K562 (cell line): ENCODE measurements at regions not wholly inside any gene's neighbourhood (a gene's known extent, or its start where the extent isn't known, plus 50 kb on each side); places are given as distances from the start of the nearest gene placed in this dataset.

ENCODE experiments used
- ATAC-seq: fragments of 200-7000 bp; cut with Tn5 transposase; 3 replicates; pipeline ENCODE4 v1.9.1; 2020; ENCODE audit warnings: moderate library complexity
- BruUV-seq: library from RNA; stranded (reverse); fragments of 400-500 nt; replicated peaks from 2 replicates; lab custom pipeline; 2021; lab: Mats Ljungman, UMichigan
- CTCF ChIA-PET: fragments of 300-600 bp; formaldehyde crosslinking; extraction: SDS; loops from one replicate; lab custom pipeline; 2021; ENCODE audit warnings: low intra/inter-chr PET ratio; lab: Yijun Ruan, JAX
- POLR2A ChIA-PET: fragments of 300-600, 350-650 bp; sonication (Branson Sonifier 250); formaldehyde crosslinking; extraction: SDS; loops from one replicate; lab custom pipeline; 2021; ENCODE audit warnings: antibody characterized with exemption, inconsistent platforms; lab: Yijun Ruan, JAX
- DNase-seq, 4 experiments: peaks; one replicate each; pipeline versions ENCODE4 v3.0.0 to v3.0.0-alpha.2; 2011 to 2018; ENCODE audit warnings: low spot score in 3 of 4, mixed read lengths in 3 of 4; ENCODE audit errors: extremely low read depth in 1 of 4
- FAIRE-seq: peaks from 2 replicates; lab custom pipeline; 2011; peaks lifted over from hg19 to GRCh38; lab: Jason Lieb, UNC
- H2AFZ ChIP-seq: 2 replicates; pipeline ENCODE4 v1.6.0; 2011; ENCODE audit warnings: low read depth, low read length, control low read depth, inconsistent platforms
- H3K27ac ChIP-seq: fragments of 200-600 bp; 3 replicates; pipeline ENCODE4 v1.8.0; 2011; ENCODE audit warnings: low read depth, mild to moderate bottlenecking, control low read depth, inconsistent platforms, low read length, moderate library complexity, mixed read lengths; ENCODE audit errors: extremely low read depth
- H3K27me3 ChIP-seq, 2 experiments: fragments of 300-600 bp in 1 of 2; 2 replicates in 1 of 2; 3 replicates in 1 of 2; pipeline versions ENCODE4 v1.6.0 to v1.8.0; 2011; ENCODE audit warnings: inconsistent platforms in 2 of 2, low read length in 2 of 2, mild to moderate bottlenecking in 1 of 2, mixed read lengths in 1 of 2, moderate library complexity in 1 of 2; ENCODE audit not compliant: control insufficient read depth in 2 of 2, insufficient read depth in 2 of 2
- H3K36me3 ChIP-seq: fragments of 300-600 bp; 3 replicates; pipeline ENCODE4 v1.8.0; 2011; ENCODE audit warnings: mild to moderate bottlenecking, low read length, inconsistent platforms; ENCODE audit not compliant: control insufficient read depth, insufficient read depth
- H3K4me1 ChIP-seq, 2 experiments: fragments of 200-600 bp in 1 of 2; replicated peaks in 1 of 2; 2 replicates in 1 of 2; 3 replicates in 1 of 2; pipeline versions ENCODE4 v1.5.1 to v1.8.0; 2011; ENCODE audit warnings: inconsistent platforms in 2 of 2, low read length in 2 of 2, mild to moderate bottlenecking in 1 of 2, mixed read lengths in 1 of 2, moderate library complexity in 1 of 2; ENCODE audit not compliant: control insufficient read depth in 2 of 2, insufficient read depth in 2 of 2
- H3K4me2 ChIP-seq: 2 replicates; pipeline ENCODE4 v1.6.1; 2011; ENCODE audit warnings: low read length, control low read depth, inconsistent platforms, mixed read lengths; ENCODE audit not compliant: insufficient read depth
- H3K4me3 ChIP-seq: fragments of 200-600 bp; sonication (generic), shearing (Covaris generic); 2 replicates; pipeline ENCODE4 v1.5.1; 2016; ENCODE audit warnings: control low read depth, inconsistent platforms
- H3K79me2 ChIP-seq: fragments of 200-600 bp; 3 replicates; pipeline ENCODE4 v1.8.0; 2011; ENCODE audit warnings: low read length, inconsistent platforms; ENCODE audit not compliant: control insufficient read depth, insufficient read depth
- H3K9ac ChIP-seq, 2 experiments: 2 replicates each; pipeline versions ENCODE4 v1.6.0 to v1.6.1; 2011; ENCODE audit warnings: low read depth in 2 of 2, low read length in 2 of 2, control low read depth in 1 of 2, inconsistent platforms in 1 of 2, mild to moderate bottlenecking in 1 of 2, mixed read lengths in 1 of 2; ENCODE audit not compliant: insufficient read depth in 1 of 2
- H3K9me1 ChIP-seq: one replicate; pipeline ENCODE4 v1.6.0; 2011; ENCODE audit warnings: inconsistent platforms, mild to moderate bottlenecking, low read length, moderate library complexity; ENCODE audit not compliant: control insufficient read depth, insufficient read depth
- H3K9me3 ChIP-seq: replicated peaks from 2 replicates; pipeline ENCODE4 v1.5.1; 2011; ENCODE audit warnings: low read depth, low read length, inconsistent platforms; ENCODE audit not compliant: control insufficient read depth, insufficient read depth
- H4K20me1 ChIP-seq: replicated peaks from 2 replicates; pipeline ENCODE4 v1.6.1; 2011; ENCODE audit warnings: low read length, inconsistent platforms, mixed read lengths; ENCODE audit not compliant: control insufficient read depth, insufficient read depth
- CBFA2T2 ChIP-seq: fragments of 450-650 bp; conservative IDR thresholded peaks from 2 replicates; pipeline ENCODE4 v1.6.1; 2017; ENCODE audit warnings: mild to moderate bottlenecking
- CBFA2T3 ChIP-seq: fragments of 450-650 bp; IDR thresholded peaks from 2 replicates; pipeline ENCODE4 v1.6.1; 2017
- EP300 ChIP-seq: IDR thresholded peaks from 2 replicates; pipeline ENCODE4 v1.6.1; 2012; ENCODE audit warnings: low read length, improper control_type of control experiment
- GTF2F1 ChIP-seq: IDR thresholded peaks from 2 replicates; pipeline ENCODE4 v1.6.1; 2011; ENCODE audit warnings: low read depth, low read length, improper control_type of control experiment
- KLF10 ChIP-seq: fragments of 250-450 bp; sonication (Bioruptor Pico); IDR thresholded peaks from 2 replicates; pipeline ENCODE4 v1.6.1; 2021; ENCODE audit warnings: matching md5 sums
- MAFG ChIP-seq: fragments of 450-650 bp; conservative IDR thresholded peaks from 2 replicates; pipeline ENCODE4 v1.6.1; 2016; ENCODE audit warnings: missing genetic modification characterization, missing compliant biosample characterization
- MAZ ChIP-seq, 2 experiments: fragments of 450-650 bp in 1 of 2; sonication (generic) in 1 of 2; formaldehyde crosslinking; IDR thresholded peaks in 1 of 2; conservative IDR thresholded peaks in 1 of 2; 2 replicates each; pipeline versions ENCODE4 v1.4.0 to v1.5.0; 2020; ENCODE audit warnings: mild to moderate bottlenecking in 1 of 2, missing genetic modification reagents in 1 of 2
- MYC ChIP-seq, 2 experiments: fragments of 250-450 bp in 1 of 2; sonication (Bioruptor Pico) in 1 of 2; IDR thresholded peaks; 2 replicates each; pipeline versions ENCODE4 v1.5.1 to v1.6.1; 2012 to 2021; ENCODE audit warnings: low read depth in 2 of 2, borderline replicate concordance in 1 of 2, improper control_type of control experiment in 1 of 2, low read length in 1 of 2, mild to moderate bottlenecking in 1 of 2, moderate library complexity in 1 of 2
- NRF1 ChIP-seq, 2 experiments: fragments of 450-650 bp; IDR thresholded peaks in 1 of 2; conservative IDR thresholded peaks in 1 of 2; 2 replicates each; pipeline ENCODE4 v1.6.1; 2014; ENCODE audit warnings: mild to moderate bottlenecking in 2 of 2
- SREBF2 ChIP-seq: sonication (generic); formaldehyde crosslinking; IDR thresholded peaks from 2 replicates; pipeline ENCODE4 v1.4.0; 2020; ENCODE audit warnings: mild to moderate bottlenecking, missing genetic modification reagents
- ZNF165 ChIP-seq: fragments of 250-450 bp; sonication (Bioruptor Pico); IDR thresholded peaks from 2 replicates; pipeline ENCODE4 v1.4.0; 2020; ENCODE audit warnings: borderline replicate concordance
- in situ Hi-C: fragments of 300-500 bp; cut with MboI; formaldehyde crosslinking; loops from 4 replicates; pipeline ENCODE4 v1.15.0; 2018; ENCODE audit warnings: inconsistent platforms, mixed read lengths
- intact Hi-C: fragments of 100-400 bp; cut with micrococcal nuclease; formaldehyde crosslinking; loops from 2 replicates; pipeline ENCODE4 v1.14.2; 2022
- TF ChIP-seq, protein P1 (sequence below), 2 experiments: fragments of 450-650 bp; conservative IDR thresholded peaks; 2 replicates each; pipeline ENCODE4 v1.6.1; 2017; ENCODE audit warnings: mild to moderate bottlenecking in 2 of 2, moderate library complexity in 2 of 2

DNA sequence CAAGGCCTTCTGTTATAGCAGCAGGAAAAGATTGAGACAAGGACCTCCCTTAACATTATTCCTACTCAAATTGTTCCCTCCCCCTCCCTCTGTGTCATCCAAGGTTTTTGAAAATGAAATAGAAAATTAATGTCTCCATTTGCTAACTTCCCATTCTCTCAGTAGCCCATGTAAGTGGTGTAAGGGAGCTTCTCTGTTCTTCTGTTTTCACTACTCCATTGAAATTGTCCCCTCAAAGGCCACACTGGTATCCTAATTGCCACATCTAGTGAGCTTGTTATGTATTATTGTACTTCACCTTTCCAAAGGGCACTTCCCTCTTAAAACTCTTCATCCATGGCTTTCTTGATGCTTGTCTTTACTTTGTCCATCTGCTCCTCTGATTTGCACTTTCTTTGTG lies 131.2 kb upstream of the PIK3R1 start:
- POLR2A ChIA-PET = no interaction called here
- FAIRE-seq (no peak), DNase-seq (no peak), ATAC-seq (no peak)
- CTCF ChIA-PET = no interaction called here
- Histone ChIP-seq H4K20me1 (no peaks in the 10 kb centered on the region), H3K4me2 (no peak overlapping the region), H3K36me3 (no peaks in the 10 kb centered on the region), H3K9me1 (no peaks in the 10 kb centered on the region), H3K4me1 (no peaks in the 10 kb centered on the region), H2AFZ (no peak overlapping the region), H3K9me3 (no peaks in the 10 kb centered on the region), H3K4me3 (no peak overlapping the region), H3K27me3 (no peaks in the 10 kb centered on the region), H3K27ac (no peak overlapping the region), H3K79me2 (no peaks in the 10 kb centered on the region), H3K9ac (no peak overlapping the region)
- intact Hi-C loops (no loop called here), in situ Hi-C loops (no loop called here)
- TF ChIP-seq EP300 (no peak), CBFA2T2 (no peak), CBFA2T3 (no peak), NRF1 (conservative IDR thresholded peaks at IDR 0.05 in 1 of 2, IDR thresholded peaks at IDR 0.05 in 1 of 2) (no peak), SREBF2 (CRISPR knock-in tag) (no peak), MAZ (CRISPR knock-in tag; conservative IDR thresholded peaks at IDR 0.05 in 1 of 2, IDR thresholded peaks at IDR 0.05 in 1 of 2) (no peak), GTF2F1 (no peak), MYC (IDR thresholded peaks at IDR 0.05; ENCODE audit: low read depth, low read length) (no peak), MYC (CRISPR knock-in tag; IDR thresholded peaks at IDR 0.05; ENCODE audit: borderline replicate concordance, low read depth) (no peak), ZNF165 (CRISPR knock-in tag) (no peak), MAFG (tag) (no peak), KLF10 (CRISPR knock-in tag) (no peak)
- TF ChIP-seq, protein P1, sequence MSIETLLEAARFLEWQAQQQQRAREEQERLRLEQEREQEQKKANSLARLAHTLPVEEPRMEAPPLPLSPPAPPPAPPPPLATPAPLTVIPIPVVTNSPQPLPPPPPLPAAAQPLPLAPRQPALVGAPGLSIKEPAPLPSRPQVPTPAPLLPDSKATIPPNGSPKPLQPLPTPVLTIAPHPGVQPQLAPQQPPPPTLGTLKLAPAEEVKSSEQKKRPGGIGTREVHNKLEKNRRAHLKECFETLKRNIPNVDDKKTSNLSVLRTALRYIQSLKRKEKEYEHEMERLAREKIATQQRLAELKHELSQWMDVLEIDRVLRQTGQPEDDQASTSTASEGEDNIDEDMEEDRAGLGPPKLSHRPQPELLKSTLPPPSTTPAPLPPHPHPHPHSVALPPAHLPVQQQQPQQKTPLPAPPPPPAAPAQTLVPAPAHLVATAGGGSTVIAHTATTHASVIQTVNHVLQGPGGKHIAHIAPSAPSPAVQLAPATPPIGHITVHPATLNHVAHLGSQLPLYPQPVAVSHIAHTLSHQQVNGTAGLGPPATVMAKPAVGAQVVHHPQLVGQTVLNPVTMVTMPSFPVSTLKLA (conservative IDR thresholded peaks at IDR 0.05) = no peak
- no TSS peak for BruUV-seq
